GM23248 (cell line): ENCODE measurements at regions not wholly inside any gene's neighbourhood (a gene's known extent, or its start where the extent isn't known, plus 50 kb on each side); places are given as distances from the start of the nearest gene placed in this dataset.

Experiments used
- DNase-seq: peaks from one replicate; pipeline ENCODE4 v3.0.0-alpha.2; 2015
- H2AFZ ChIP-seq: fragments of 200-600 bp; sonication (generic); 2 replicates; pipeline ENCODE4 v1.6.1; 2016; ENCODE audit warnings: antibody characterized with exemption
- H3F3A ChIP-seq: fragments of 200-600 bp; sonication (generic); 2 replicates; pipeline ENCODE4 v1.6.1; 2016; ENCODE audit warnings: mild to moderate bottlenecking, antibody characterized with exemption, mixed run types; ENCODE audit not compliant: insufficient read depth
- H3K27ac ChIP-seq: fragments of 200-600 bp; sonication (generic); 2 replicates; pipeline ENCODE4 v1.5.1; 2016; ENCODE audit warnings: mild to moderate bottlenecking
- H3K27me3 ChIP-seq: fragments of 200-600 bp; sonication (generic); replicated peaks from 2 replicates; pipeline ENCODE4 v1.6.1; 2016; ENCODE audit warnings: mild to moderate bottlenecking; ENCODE audit not compliant: insufficient read depth
- H3K36me3 ChIP-seq: fragments of 200-600 bp; sonication (generic); 2 replicates; pipeline ENCODE4 v1.6.1; 2016; ENCODE audit warnings: low read depth, mild to moderate bottlenecking
- H3K4me1 ChIP-seq: fragments of 200-600 bp; sonication (generic); 2 replicates; pipeline ENCODE4 v1.6.1; 2016; ENCODE audit warnings: mild to moderate bottlenecking; ENCODE audit not compliant: insufficient read depth
- H3K4me2 ChIP-seq: fragments of 200-600 bp; sonication (generic); one replicate; pipeline ENCODE4 v1.6.1; 2016; ENCODE audit warnings: mild to moderate bottlenecking; ENCODE audit not compliant: unreplicated experiment
- H3K4me3 ChIP-seq: fragments of 200-600 bp; sonication (generic); 2 replicates; pipeline ENCODE4 v1.5.1; 2016; ENCODE audit warnings: mild to moderate bottlenecking
- H3K79me2 ChIP-seq: fragments of 200-600 bp; sonication (generic); 2 replicates; pipeline ENCODE4 v1.6.1; 2016; ENCODE audit warnings: mild to moderate bottlenecking; ENCODE audit not compliant: insufficient read depth
- H3K9ac ChIP-seq: fragments of 200-600 bp; sonication (generic); 2 replicates; pipeline ENCODE4 v1.6.1; 2016; ENCODE audit warnings: mild to moderate bottlenecking
- H3K9me2 ChIP-seq: fragments of 200-600 bp; sonication (generic); 2 replicates; pipeline ENCODE4 v1.6.1; 2016; ENCODE audit warnings: mixed run types, mild to moderate bottlenecking, moderate library complexity; ENCODE audit not compliant: insufficient read depth
- H3K9me3 ChIP-seq: fragments of 200-600 bp; sonication (generic); one replicate; pipeline ENCODE4 v1.6.1; 2017; ENCODE audit warnings: low read depth
- H4K20me1 ChIP-seq: fragments of 200-600 bp; sonication (generic); 2 replicates; pipeline ENCODE4 v1.6.0; 2016; ENCODE audit not compliant: insufficient read depth
- EZH2 ChIP-seq: fragments of 200-600 bp; sonication (generic); IDR thresholded peaks from 2 replicates; pipeline ENCODE4 v1.6.1; 2018; ENCODE audit warnings: antibody characterized with exemption, mild to moderate bottlenecking; ENCODE audit not compliant: insufficient read depth, poor library complexity, severe bottlenecking
- EZH2phosphoT487 ChIP-seq: fragments of 200-600 bp; sonication (generic); IDR thresholded peaks from 2 replicates; pipeline ENCODE4 v1.6.1; 2018; ENCODE audit warnings: antibody characterized with exemption, moderate library complexity, mild to moderate bottlenecking, low read depth; ENCODE audit not compliant: insufficient read depth
- WGBS, 2 experiments: methylation state at CpG; one replicate each; pipeline ENCODE4 v1.1.6; 2015 to 2017; ENCODE audit warnings: low lambda C conversion rate in 2 of 2, low coverage in 1 of 2; ENCODE audit errors: missing lambda C conversion rate in 2 of 2; 5-methylcytosine and 5-hydroxymethylcytosine counted together
- in situ Hi-C: fragments of 300-500 bp; cut with MboI; formaldehyde crosslinking; loops from 2 replicates; pipeline ENCODE4 v1.15.0; 2020

DNA sequence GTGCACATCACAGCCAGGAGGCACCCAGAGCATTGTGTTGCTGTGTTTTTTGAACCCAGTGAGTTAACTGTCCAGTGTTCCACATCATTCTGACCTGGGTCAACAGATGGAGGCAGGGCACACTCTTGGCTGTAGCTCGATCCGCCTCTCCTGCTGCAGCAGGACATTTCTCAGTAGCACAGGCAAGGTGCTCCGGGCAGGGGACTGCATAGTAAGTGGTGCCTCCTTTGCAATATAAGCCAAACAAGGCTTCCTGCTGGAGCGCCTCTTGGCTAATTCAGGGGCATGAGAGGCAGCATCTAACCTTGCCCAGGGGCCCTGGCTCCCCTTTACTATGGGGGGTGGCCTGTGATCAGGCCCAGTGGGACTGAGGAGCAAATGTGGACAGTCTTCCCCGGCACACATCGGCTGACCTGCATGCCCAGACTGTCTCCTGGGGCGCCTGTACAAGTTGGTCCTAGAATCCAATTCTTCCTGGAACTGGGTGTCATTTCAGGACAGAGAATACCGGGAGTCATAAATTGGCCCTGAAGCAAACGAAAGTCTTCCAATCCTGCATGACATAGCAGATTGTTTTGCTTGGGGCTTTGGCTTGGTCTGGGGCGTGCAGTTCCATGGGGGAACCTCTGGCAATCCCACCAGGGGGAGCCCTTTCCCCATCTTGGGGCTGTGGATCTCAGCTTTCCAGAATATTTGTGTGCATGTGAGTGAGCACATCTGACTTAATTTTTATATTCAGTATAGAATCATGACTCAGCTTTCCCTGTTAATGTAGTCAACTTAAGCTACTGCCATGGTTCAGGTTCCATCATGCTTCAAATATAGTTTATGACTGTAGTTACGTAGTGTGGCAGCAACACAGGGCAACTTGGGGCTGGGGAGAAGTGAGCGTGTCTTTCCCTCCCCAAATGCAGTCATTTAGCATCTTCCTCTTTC lies 56.0 kb upstream of the DDR1 start:
- H3K27me3 ChIP-seq = no peaks in the 10 kb centered on the region
- H4K20me1 ChIP-seq = no peaks in the 10 kb centered on the region
- no peak for TF ChIP-seq EZH2phosphoT487
- peak overlapping the region; percentile 75 for H3K4me2 ChIP-seq
- in situ Hi-C loops = loop anchor here (10.0 kb wide), 1 partner anchor 257 kb away; no protein-coding TSS in a partner anchor
- 19 to 24% methylated on average over 12 of the region's 12 CpGs for WGBS, 2 experiments
- H3K79me2 ChIP-seq = no peaks in the 10 kb centered on the region
- peak overlapping the region; percentile 72 for H3K27ac ChIP-seq
- no peaks in the 10 kb centered on the region for H3F3A ChIP-seq
- peaks cover 15% of the 10 kb centered on the region for H3K4me1 ChIP-seq
- H3K9ac ChIP-seq = peak overlapping the region; percentile 74
- no peak overlapping the region for H3K4me3 ChIP-seq
- H3K9me2 ChIP-seq = no peaks in the 10 kb centered on the region
- peak overlapping the region; percentile 87 for H2AFZ ChIP-seq
- H3K9me3 ChIP-seq = no peaks in the 10 kb centered on the region
- peak; percentile 93 for DNase-seq
- no peaks in the 10 kb centered on the region for H3K36me3 ChIP-seq

GRCh38 chr6:30826961-30827342 lies 57.4 kb upstream of the DDR1 start:
- no peaks in the 10 kb centered on the region for H3K9me3 ChIP-seq
- no peaks in the 10 kb centered on the region for H3K9me2 ChIP-seq
- H3K79me2 ChIP-seq = no peaks in the 10 kb centered on the region
- in situ Hi-C loops = loop anchor here (10.0 kb wide), 1 partner anchor 258 kb away; no protein-coding TSS in a partner anchor
- H2AFZ ChIP-seq = peak overlapping the region; percentile 48
- TF ChIP-seq EZH2phosphoT487 (no peak), EZH2 (no peak)
- H3K27me3 ChIP-seq = no peaks in the 10 kb centered on the region
- DNase-seq = peak; percentile 26
- H3K4me1 ChIP-seq = peaks cover 23% of the 10 kb centered on the region
- no peaks in the 10 kb centered on the region for H3F3A ChIP-seq
- no peak overlapping the region for H3K4me3 ChIP-seq
- peak overlapping the region; percentile 2; the same call in 1 of the 2 replicates for H3K9ac ChIP-seq
- no peak overlapping the region for H3K4me2 ChIP-seq
- H3K27ac ChIP-seq = no peak overlapping the region
- H4K20me1 ChIP-seq = no peaks in the 10 kb centered on the region
- no peaks in the 10 kb centered on the region for H3K36me3 ChIP-seq
- WGBS, 2 experiments = 32 to 41% methylated on average over 4 of the region's 4 CpGs

DNA sequence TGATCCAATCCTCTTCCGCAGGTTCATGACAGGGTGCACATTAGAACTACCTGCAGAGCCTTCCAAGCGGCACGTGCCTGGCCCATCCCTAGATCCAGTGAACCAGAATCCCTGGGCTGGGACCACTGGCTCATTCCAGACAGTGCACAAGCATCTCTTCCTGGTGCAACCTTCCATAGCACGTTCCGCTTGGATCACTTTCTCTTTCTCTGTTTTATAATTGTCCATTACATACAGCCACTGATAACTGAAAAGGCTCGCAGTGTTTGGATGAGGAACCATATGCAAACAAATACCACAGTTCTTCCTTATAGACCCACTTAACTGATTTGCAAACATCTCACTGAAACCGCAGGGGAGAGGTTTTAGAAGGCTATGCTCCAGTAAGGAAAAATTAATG lies 59.6 kb upstream of the DDR1 start:
- 88 to 95% methylated on average over 7 of the region's 7 CpGs for WGBS, 2 experiments
- no peaks in the 10 kb centered on the region for H3K27me3 ChIP-seq
- in situ Hi-C loops = loop anchor here (10.0 kb wide), 1 partner anchor 260 kb away; no protein-coding TSS in a partner anchor

DNA sequence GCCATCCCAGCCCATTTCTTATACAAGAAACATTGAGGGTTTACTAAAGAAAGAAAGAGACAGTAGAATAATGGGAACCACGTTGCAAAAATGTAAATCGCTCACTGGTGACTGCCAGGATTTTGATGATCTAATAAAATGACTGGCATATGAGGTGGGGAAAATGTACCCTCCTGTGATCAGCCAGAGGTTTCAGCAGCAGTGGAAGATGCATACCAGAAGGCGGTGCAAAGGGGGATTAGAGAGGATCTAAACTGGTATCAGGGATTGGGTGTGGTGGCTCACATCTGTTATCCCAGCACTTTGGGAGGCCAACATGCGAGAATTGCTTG lies 60.8 kb upstream of the DDR1 start:
- H3K79me2 ChIP-seq = no peaks in the 10 kb centered on the region
- H3K27ac ChIP-seq = no peak overlapping the region
- in situ Hi-C loops = loop anchor here (10.0 kb wide), 1 partner anchor 261 kb away; no protein-coding TSS in a partner anchor
- H3K4me2 ChIP-seq = no peak overlapping the region
- peaks cover 31% of the 10 kb centered on the region for H3F3A ChIP-seq
- DNase-seq = no peak
- no peaks in the 10 kb centered on the region for H3K9me3 ChIP-seq
- no peak overlapping the region for H2AFZ ChIP-seq
- no peaks in the 10 kb centered on the region for H3K36me3 ChIP-seq
- H4K20me1 ChIP-seq = no peaks in the 10 kb centered on the region
- no peak overlapping the region for H3K9ac ChIP-seq
- H3K27me3 ChIP-seq = no peaks in the 10 kb centered on the region
- TF ChIP-seq EZH2phosphoT487 = no peak
- TF ChIP-seq EZH2 = no peak
- H3K4me3 ChIP-seq = no peak overlapping the region
- 80 to 82% methylated on average over 4 of the region's 4 CpGs for WGBS, 2 experiments
- H3K9me2 ChIP-seq = no peaks in the 10 kb centered on the region
- H3K4me1 ChIP-seq = peaks cover 50% of the 10 kb centered on the region

More for the DNA sequence above, 59.6 kb upstream of the DDR1 start:
- H3K27ac ChIP-seq = no peak overlapping the region
- no peak overlapping the region for H3K4me3 ChIP-seq
- TF ChIP-seq EZH2phosphoT487 = no peak
- TF ChIP-seq EZH2 = no peak
- no peak overlapping the region for H2AFZ ChIP-seq
- H3F3A ChIP-seq = peaks cover 19% of the 10 kb centered on the region
- peaks cover 41% of the 10 kb centered on the region for H3K4me1 ChIP-seq
- H3K9me3 ChIP-seq = no peaks in the 10 kb centered on the region
- H3K9ac ChIP-seq = no peak overlapping the region
- H3K79me2 ChIP-seq = no peaks in the 10 kb centered on the region
- H3K36me3 ChIP-seq = no peaks in the 10 kb centered on the region
- no peaks in the 10 kb centered on the region for H4K20me1 ChIP-seq
- H3K9me2 ChIP-seq = no peaks in the 10 kb centered on the region
- no peak for DNase-seq
- no peak overlapping the region for H3K4me2 ChIP-seq
